ENCODE measurements at regions not wholly inside any gene's neighbourhood (a gene's known extent, or its start where the extent isn't known, plus 50 kb on each side); places are given as distances from the start of the nearest gene placed in this dataset.
A peak's percentile ranks its signal among the peaks of the same experiment; 100 is the strongest.
"Not testable (repeated sequence)": the region's sequence is repeated elsewhere in the genome, so short reads cannot be mapped to it uniquely, and the experiment has no call there.

DNA sequence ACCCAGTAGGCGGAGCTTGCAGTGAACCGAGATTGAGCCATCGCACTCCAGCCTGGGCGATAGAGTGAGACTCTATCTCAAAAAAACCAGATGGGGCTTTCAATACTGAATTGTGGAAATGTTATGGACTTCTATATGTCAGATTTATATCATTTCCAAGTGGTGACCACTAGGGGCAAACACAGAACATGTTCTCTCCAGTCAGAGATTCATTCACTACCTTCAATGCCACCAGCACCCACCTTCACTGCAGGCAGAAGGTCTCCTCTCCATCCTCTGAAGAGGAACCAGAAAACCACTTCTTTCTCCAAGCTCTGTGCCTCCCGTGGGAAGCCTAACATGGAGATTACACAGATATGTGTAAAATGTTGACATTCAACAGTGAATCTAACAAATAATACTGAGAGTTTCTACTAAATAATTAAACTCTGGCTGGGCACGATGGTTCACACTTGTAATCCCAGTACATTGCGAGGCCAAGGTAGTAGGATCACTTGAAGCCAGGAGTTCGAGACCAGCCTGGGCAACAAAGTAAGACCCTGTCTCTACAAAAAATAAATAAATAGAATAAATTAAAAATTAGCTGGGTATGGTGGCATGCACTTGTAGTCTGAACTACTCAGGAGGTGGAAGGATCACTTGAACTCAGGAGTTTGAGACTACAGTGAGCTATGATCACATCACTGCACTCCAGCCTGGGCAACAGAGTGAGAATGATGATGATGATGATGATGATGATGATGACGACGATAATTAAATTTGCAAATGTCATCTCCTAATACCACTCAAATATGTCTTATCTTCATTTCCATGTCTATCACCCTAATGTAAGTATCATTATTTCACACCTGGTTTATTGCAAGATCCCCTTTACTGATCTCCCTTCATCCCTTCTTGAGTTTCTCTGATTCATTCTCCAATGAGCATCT, 151.1 kb downstream of the ZNF281 start:
- intact Hi-C loops (cut with DNase I): no loop called here
- Histone ChIP-seq H3K36me3 (replicated peaks in 1 of 2) (no peaks in the 10 kb centered on the region), H3K4me1 (replicated peaks in 1 of 2) (no peaks in the 10 kb centered on the region), H3K9me3 (replicated peaks in 1 of 3) (no peaks in the 10 kb centered on the region), H3K27ac (no peak overlapping the region), H3K4me3 (no peak overlapping the region), H3K27me3 (no peaks in the 10 kb centered on the region)
- no peak for TF ChIP-seq POLR2A (IDR thresholded peaks at IDR 0.05)
- TF ChIP-seq, protein P1, sequence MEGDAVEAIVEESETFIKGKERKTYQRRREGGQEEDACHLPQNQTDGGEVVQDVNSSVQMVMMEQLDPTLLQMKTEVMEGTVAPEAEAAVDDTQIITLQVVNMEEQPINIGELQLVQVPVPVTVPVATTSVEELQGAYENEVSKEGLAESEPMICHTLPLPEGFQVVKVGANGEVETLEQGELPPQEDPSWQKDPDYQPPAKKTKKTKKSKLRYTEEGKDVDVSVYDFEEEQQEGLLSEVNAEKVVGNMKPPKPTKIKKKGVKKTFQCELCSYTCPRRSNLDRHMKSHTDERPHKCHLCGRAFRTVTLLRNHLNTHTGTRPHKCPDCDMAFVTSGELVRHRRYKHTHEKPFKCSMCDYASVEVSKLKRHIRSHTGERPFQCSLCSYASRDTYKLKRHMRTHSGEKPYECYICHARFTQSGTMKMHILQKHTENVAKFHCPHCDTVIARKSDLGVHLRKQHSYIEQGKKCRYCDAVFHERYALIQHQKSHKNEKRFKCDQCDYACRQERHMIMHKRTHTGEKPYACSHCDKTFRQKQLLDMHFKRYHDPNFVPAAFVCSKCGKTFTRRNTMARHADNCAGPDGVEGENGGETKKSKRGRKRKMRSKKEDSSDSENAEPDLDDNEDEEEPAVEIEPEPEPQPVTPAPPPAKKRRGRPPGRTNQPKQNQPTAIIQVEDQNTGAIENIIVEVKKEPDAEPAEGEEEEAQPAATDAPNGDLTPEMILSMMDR (IDR thresholded peaks at IDR 0.05): peak in 4 of 6 experiments; percentile 12 to 24 (median 18)
- no peak for DNase-seq
- WGBS, 4 donors: 80 to 85% (median 84%) methylated on average over 10 of the region's 10 CpGs

DNA sequence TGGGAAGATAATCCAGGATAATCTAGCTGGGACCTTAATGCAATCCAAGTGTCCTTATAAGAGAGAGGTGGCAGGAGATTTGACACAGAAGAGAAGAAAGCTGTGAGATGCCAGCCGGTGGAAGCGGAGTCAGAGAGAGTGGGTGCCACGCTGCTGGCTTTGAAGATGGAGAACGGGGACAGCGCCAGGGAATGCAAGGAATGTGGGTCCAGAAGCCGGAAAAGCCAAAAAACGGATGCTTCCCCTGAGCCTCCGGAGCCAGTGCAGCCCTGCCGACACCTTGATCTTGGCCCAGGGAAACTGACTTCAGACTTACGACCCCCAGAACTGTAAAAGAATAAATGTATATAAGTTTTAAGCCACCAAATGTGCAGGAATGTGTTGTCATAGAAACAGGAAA, 152.6 kb downstream of the ZNF281 start:
- WGBS, 4 donors: 68 to 83% (median 77%) methylated on average over 10 of the region's 10 CpGs
- no peaks in the 10 kb centered on the region for H3K27me3 ChIP-seq

DNA sequence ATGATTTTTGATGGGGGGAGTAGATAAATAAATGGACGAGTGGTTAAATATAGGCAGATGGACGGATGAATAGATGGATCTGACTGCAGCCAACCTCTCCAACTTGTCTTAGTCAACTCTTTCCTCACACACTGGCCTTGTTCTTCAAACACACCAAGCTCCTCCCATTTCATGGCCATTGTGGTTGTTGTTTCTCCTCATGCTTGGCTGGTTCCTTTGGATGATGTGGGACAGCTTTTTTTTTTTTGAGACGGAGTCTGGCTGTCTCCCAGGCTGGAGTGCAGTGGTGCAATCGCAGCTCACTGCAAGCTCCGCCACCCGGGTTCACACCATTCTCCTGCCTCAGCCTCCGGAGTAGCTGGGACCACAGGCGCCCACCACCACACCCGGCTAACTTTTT, 155.2 kb downstream of the ZNF281 start:
- intact Hi-C loops (cut with DNase I); H3K4me3 ChIP-seq; H3K27me3 ChIP-seq: not testable (repeated sequence)

More for the DNA sequence above, 152.6 kb downstream of the ZNF281 start:
- TF ChIP-seq POLR2A (IDR thresholded peaks at IDR 0.05): no peak
- TF ChIP-seq, protein P1 (IDR thresholded peaks at IDR 0.05): no peak
- no peak for DNase-seq
- intact Hi-C loops (cut with DNase I): no loop called here
- no peaks in the 10 kb centered on the region for H3K4me1 ChIP-seq (replicated peaks in 1 of 2)
- no peaks in the 10 kb centered on the region for H3K9me3 ChIP-seq (replicated peaks in 1 of 3)
- H3K27ac ChIP-seq: no peak overlapping the region
- H3K36me3 ChIP-seq (replicated peaks in 1 of 2): no peaks in the 10 kb centered on the region
- no peak overlapping the region for H3K4me3 ChIP-seq

DNA sequence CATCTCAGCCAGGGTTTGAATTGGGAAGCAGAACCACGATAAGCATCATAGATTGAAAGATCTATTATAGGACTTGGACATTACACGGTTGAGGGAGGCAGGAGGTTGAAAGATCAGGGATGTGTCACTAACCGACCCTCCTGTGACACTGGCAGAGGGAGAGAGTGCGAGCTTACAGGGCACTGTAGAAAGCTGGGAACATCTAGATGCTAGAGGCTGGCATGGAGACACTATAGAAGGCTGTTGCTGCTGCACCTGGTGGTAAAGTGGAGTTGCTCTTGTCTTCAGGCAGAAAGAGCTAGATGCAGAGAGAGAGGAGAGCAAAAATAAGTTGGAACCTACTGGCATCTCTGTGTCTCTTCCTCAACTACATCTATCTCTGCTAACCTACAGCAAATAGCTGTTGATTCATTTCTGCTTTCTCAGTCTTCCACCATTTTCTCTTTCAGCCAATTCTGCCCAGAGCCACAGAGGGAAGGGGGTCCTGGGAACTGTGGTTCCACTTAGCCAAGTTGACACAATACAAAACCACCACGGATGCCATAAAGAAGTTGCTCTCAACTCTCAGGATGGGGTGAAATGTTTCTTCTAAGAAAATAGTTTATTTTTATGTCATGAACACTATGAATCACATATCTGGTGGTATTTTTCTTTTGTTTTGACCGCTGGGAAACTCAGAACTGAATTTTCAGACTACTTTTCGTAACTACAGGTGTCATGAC, 155.9 kb downstream of the ZNF281 start:
- intact Hi-C loops (cut with DNase I): no loop called here
- Histone ChIP-seq H3K4me3 (no peak overlapping the region), H3K9me3 (replicated peaks in 1 of 3) (no peaks in the 10 kb centered on the region), H3K4me1 (replicated peaks in 1 of 2) (no peaks in the 10 kb centered on the region), H3K27me3 (no peaks in the 10 kb centered on the region), H3K36me3 (replicated peaks in 1 of 2) (no peaks in the 10 kb centered on the region), H3K27ac (no peak overlapping the region)
- WGBS, 4 donors: 75 to 81% (median 79%) methylated on average over 7 of the region's 7 CpGs
- DNase-seq: no peak
- TF ChIP-seq, protein P1 (IDR thresholded peaks at IDR 0.05): no peak

More for the DNA sequence above, 155.2 kb downstream of the ZNF281 start:
- DNase-seq; H3K9me3 ChIP-seq (replicated peaks in 1 of 3); H3K27ac ChIP-seq; H3K4me1 ChIP-seq (replicated peaks in 1 of 2); H3K36me3 ChIP-seq (replicated peaks in 1 of 2): not testable (repeated sequence)
- WGBS, 4 donors: 75 to 84% (median 76%) methylated on average over 8 to 9 of the region's 9 CpGs
